Fibroblast of peridontal ligament (primary cell): ENCODE measurements at regions not wholly inside any gene's neighbourhood (a gene's known extent, or its start where the extent isn't known, plus 50 kb on each side); places are given as distances from the start of the nearest gene placed in this dataset.
A peak's percentile ranks its signal among the peaks of the same experiment; 100 is the strongest.

Source experiments
- DNase-seq: peaks from one replicate; pipeline ENCODE4 v3.0.0-alpha.2; 2010; ENCODE audit errors: extremely low read depth

- peak; percentile 64 for DNase-seq
Measured at GRCh38 chr16:59411961-59412841, 678.1 kb upstream of the GOT2 start.

- no peak for DNase-seq
Measured at GRCh38 chr16:59410451-59410850, 676.3 kb upstream of the GOT2 start.

GRCh38 chr16:59405802-59406201 is 671.7 kb upstream of the GOT2 start:
- no peak for DNase-seq

- DNase-seq = no peak
Measured at GRCh38 chr16:59404509-59404908, 670.4 kb upstream of the GOT2 start.

GRCh38 chr16:59400830-59401229 is 666.7 kb upstream of the GOT2 start:
- no peak for DNase-seq

- no peak for DNase-seq
Measured at GRCh38 chr16:59397638-59398037, 663.5 kb upstream of the GOT2 start.

GRCh38 chr16:59394526-59394925 is 660.4 kb upstream of the GOT2 start:
- DNase-seq = no peak

- no peak for DNase-seq
Measured at GRCh38 chr16:59392911-59393310, 658.8 kb upstream of the GOT2 start.

GRCh38 chr16:59391617-59392364 is 657.7 kb upstream of the GOT2 start:
- no peak for DNase-seq

GRCh38 chr16:59385959-59386358 is 651.8 kb upstream of the GOT2 start:
- peak; percentile 89 for DNase-seq

- no peak for DNase-seq
Measured at GRCh38 chr16:59385491-59385890, 651.4 kb upstream of the GOT2 start.

GRCh38 chr16:59373632-59374031 is 639.5 kb upstream of the GOT2 start:
- DNase-seq = no peak

GRCh38 chr16:59370717-59371116 is 636.6 kb upstream of the GOT2 start:
- DNase-seq = no peak

- no peak for DNase-seq
Measured at GRCh38 chr16:59369523-59369922, 635.4 kb upstream of the GOT2 start.

- no peak for DNase-seq
Measured at GRCh38 chr16:59368586-59368985, 634.5 kb upstream of the GOT2 start.

GRCh38 chr16:59356709-59357108 is 622.6 kb upstream of the GOT2 start:
- no peak for DNase-seq

GRCh38 chr16:59356144-59356543 is 622.0 kb upstream of the GOT2 start:
- DNase-seq = no peak

- DNase-seq = no peak
Measured at GRCh38 chr16:59355704-59356103, 621.6 kb upstream of the GOT2 start.

GRCh38 chr16:59351305-59351903 is 617.3 kb upstream of the GOT2 start:
- no peak for DNase-seq

- no peak for DNase-seq
Measured at GRCh38 chr16:59350670-59351069, 616.6 kb upstream of the GOT2 start.

- peak; percentile 1 for DNase-seq
Measured at GRCh38 chr16:59342669-59343068, 608.6 kb upstream of the GOT2 start.

- DNase-seq = peak; percentile 24
Measured at GRCh38 chr16:59341368-59341767, 607.3 kb upstream of the GOT2 start.

GRCh38 chr16:59339871-59340270 is 605.8 kb upstream of the GOT2 start:
- no peak for DNase-seq
